Esophagus muscularis mucosa (tissue), 4 donors: ENCODE measurements at regions not wholly inside any gene's neighbourhood (a gene's known extent, or its start where the extent isn't known, plus 50 kb on each side); places are given as distances from the start of the nearest gene placed in this dataset.

ENCODE experiments used
- DNase-seq: peaks from one replicate; pipeline ENCODE4 v3.0.0-alpha.2; 2017; ENCODE audit errors: extremely low spot score
- H3K27ac ChIP-seq, 4 donors: fragments of 200-600 bp; sonication (generic); replicated peaks in 1 of 4; 1 replicate in 3 of 4; 2 replicates in 1 of 4; pipeline ENCODE4 v1.5.1; 2016 to 2019; ENCODE audit warnings: mild to moderate bottlenecking in 1 of 4
- H3K27me3 ChIP-seq, 4 donors: fragments of 200-600 bp; sonication (generic); one replicate each; pipeline versions ENCODE4 v1.5.1 to v1.6.0; 2016 to 2019
- H3K36me3 ChIP-seq, 4 donors: fragments of 200-600 bp; sonication (generic); one replicate each; pipeline ENCODE4 v1.5.1; 2016 to 2019
- H3K4me1 ChIP-seq, 4 donors: fragments of 200-600 bp; sonication (generic); one replicate each; pipeline ENCODE4 v1.5.1; 2016 to 2019
- H3K4me3 ChIP-seq, 4 donors: fragments of 200-600 bp; sonication (generic); 1 replicate in 2 of 4; 2 replicates in 2 of 4; pipeline ENCODE4 v1.5.1; 2016 to 2019; ENCODE audit warnings: mild to moderate bottlenecking in 4 of 4, moderate library complexity in 1 of 4
- H3K9me3 ChIP-seq, 4 donors: fragments of 200-600 bp; sonication (generic); 1 replicate in 3 of 4; 2 replicates in 1 of 4; pipeline ENCODE4 v1.5.1; 2016 to 2019
- EP300 ChIP-seq: sonication (generic); formaldehyde crosslinking; IDR thresholded peaks from one replicate; pipeline ENCODE4 v1.6.1; 2017; ENCODE audit warnings: antibody characterized with exemption
- POLR2A ChIP-seq: fragments of 450-650 bp; IDR thresholded peaks from one replicate; pipeline ENCODE4 v1.6.1; 2017; ENCODE audit warnings: antibody characterized with exemption, moderate library complexity, mild to moderate bottlenecking, low read depth
- POLR2AphosphoS5 ChIP-seq, 2 donors: sonication (generic); formaldehyde crosslinking; IDR thresholded peaks; one replicate each; pipeline ENCODE4 v1.6.1; 2017; ENCODE audit warnings: antibody characterized with exemption in 2 of 2
- WGBS: methylation state at CpG from one replicate; pipeline ENCODE4 v1.1.5; 2018; 5-methylcytosine and 5-hydroxymethylcytosine counted together
- intact Hi-C: fragments of 100-400 bp; cut with DNase I; formaldehyde crosslinking; loops from one replicate; pipeline ENCODE4 v1.15.1; 2023
- TF ChIP-seq, protein P1 (sequence below), 3 experiments: fragments of 200-600 bp in 2 of 3; fragments of 450-650 bp in 1 of 3; sonication (generic) in 2 of 3; IDR thresholded peaks; one replicate each; pipeline ENCODE4 v1.5.1; 2017 to 2019; ENCODE audit warnings: antibody characterized with exemption in 3 of 3, mild to moderate bottlenecking in 2 of 3, moderate library complexity in 1 of 3

- TF ChIP-seq, protein P1, sequence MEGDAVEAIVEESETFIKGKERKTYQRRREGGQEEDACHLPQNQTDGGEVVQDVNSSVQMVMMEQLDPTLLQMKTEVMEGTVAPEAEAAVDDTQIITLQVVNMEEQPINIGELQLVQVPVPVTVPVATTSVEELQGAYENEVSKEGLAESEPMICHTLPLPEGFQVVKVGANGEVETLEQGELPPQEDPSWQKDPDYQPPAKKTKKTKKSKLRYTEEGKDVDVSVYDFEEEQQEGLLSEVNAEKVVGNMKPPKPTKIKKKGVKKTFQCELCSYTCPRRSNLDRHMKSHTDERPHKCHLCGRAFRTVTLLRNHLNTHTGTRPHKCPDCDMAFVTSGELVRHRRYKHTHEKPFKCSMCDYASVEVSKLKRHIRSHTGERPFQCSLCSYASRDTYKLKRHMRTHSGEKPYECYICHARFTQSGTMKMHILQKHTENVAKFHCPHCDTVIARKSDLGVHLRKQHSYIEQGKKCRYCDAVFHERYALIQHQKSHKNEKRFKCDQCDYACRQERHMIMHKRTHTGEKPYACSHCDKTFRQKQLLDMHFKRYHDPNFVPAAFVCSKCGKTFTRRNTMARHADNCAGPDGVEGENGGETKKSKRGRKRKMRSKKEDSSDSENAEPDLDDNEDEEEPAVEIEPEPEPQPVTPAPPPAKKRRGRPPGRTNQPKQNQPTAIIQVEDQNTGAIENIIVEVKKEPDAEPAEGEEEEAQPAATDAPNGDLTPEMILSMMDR (IDR thresholded peaks at IDR 0.05), result no peak
- TF ChIP-seq POLR2AphosphoS5 (IDR thresholded peaks at IDR 0.05), result no peak
- TF ChIP-seq EP300, result no peak
- TF ChIP-seq POLR2A, result no peak
- Histone ChIP-seq H3K9me3 (no peaks in the 10 kb centered on the region), H3K4me1 (peaks cover 44 to 98% (median 88%) of the 10 kb centered on the region in 4 donors), H3K4me3 (no peak overlapping the region), H3K27ac (peak overlapping the region in 3 of 4 donors; percentile 62 to 73 (median 72)), H3K27me3 (no peaks in the 10 kb centered on the region), H3K36me3 (no peaks in the 10 kb centered on the region)
- DNase-seq, result no peak
- 97% methylated on average over 5 of the region's 8 CpGs for WGBS
- intact Hi-C loops, result no loop called here
These were observed 237.8 kb upstream of the GSE1 start for GRCh38 chr16:85375282-85375681.

- TF ChIP-seq, protein P1 (IDR thresholded peaks at IDR 0.05), result no peak
- TF ChIP-seq POLR2AphosphoS5 (IDR thresholded peaks at IDR 0.05) (peak in 1 of 2 donors; percentile 28), EP300 (no peak)
- intact Hi-C loops, result no loop called here
- H3K36me3 ChIP-seq, result no peaks in the 10 kb centered on the region
- H3K4me1 ChIP-seq, result peaks cover 32 to 93% (median 86%) of the 10 kb centered on the region in 4 donors
- 62% methylated on average over 24 of the region's 29 CpGs for WGBS
- no peak overlapping the region for H3K4me3 ChIP-seq
- peak overlapping the region; percentile 58 to 73 (median 67) for H3K27ac ChIP-seq
- DNase-seq, result no peak
- no peaks in the 10 kb centered on the region for H3K27me3 ChIP-seq
- H3K9me3 ChIP-seq, result no peaks in the 10 kb centered on the region
These were observed 236.6 kb upstream of the GSE1 start for GRCh38 chr16:85376292-85377095.

- Histone ChIP-seq H3K9me3 (no peaks in the 10 kb centered on the region), H3K4me3 (no peak overlapping the region), H3K27ac (peak overlapping the region in 1 of 4 donors; percentile 15), H3K27me3 (no peaks in the 10 kb centered on the region), H3K4me1 (peaks cover 39 to 94% (median 86%) of the 10 kb centered on the region in 4 donors), H3K36me3 (no peaks in the 10 kb centered on the region)
- intact Hi-C loops, result no loop called here
- TF ChIP-seq POLR2A (no peak), EP300 (no peak), POLR2AphosphoS5 (IDR thresholded peaks at IDR 0.05) (no peak)
- TF ChIP-seq, protein P1 (IDR thresholded peaks at IDR 0.05), result no peak
- no peak for DNase-seq
- WGBS, result 58% methylated on average over 9 of the region's 16 CpGs
These were observed 235.6 kb upstream of the GSE1 start for GRCh38 chr16:85377388-85378144.

DNA sequence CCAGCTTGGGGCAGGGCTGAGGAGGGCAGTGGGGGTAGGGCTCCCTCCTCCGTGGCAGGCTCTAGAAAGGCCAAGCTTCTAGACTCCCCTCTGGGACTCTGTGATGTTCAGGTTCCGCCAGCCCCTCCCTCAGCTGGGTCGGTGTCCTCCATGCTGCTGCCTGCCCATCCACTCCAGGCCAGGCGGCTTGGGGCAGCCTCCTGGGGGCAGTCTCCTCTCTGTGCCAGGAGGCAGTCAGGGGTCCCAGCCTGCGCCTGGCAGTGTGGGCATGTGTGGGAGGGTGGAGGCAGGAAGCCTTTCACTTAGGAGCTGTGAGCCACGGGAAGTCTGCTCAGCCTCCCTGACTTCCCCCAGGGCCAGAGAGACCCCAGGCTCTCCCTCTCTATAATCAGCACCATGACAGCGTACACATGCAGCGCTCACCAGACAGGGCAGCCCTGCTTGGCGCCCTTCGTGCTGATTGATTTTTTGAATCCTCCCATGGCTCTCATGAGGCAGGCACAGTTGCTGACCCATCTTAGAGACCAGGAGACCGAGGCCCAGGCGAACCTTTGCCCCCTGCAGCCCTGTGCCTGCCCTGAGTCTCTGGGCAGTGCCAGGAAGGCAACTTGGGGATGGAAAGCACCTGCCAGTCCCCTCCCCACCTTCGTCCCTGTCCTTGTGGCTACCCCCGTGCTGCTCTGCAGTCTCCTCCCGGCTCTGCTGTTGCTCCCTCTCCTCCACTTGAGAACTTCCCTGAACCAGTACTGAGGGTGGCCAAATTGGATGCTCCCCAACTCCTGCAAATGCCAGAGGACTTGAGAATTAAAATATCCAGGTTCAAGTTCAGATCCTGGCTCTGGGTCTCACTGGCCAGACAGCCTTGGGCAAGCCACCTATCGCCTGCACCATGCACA is 234.7 kb upstream of the GSE1 start:
- H3K36me3 ChIP-seq, result no peaks in the 10 kb centered on the region
- 93% methylated on average over 13 of the region's 16 CpGs for WGBS
- H3K27ac ChIP-seq, result peak overlapping the region in 1 of 4 donors; percentile 15
- H3K27me3 ChIP-seq, result no peaks in the 10 kb centered on the region
- no peaks in the 10 kb centered on the region for H3K9me3 ChIP-seq
- intact Hi-C loops, result no loop called here
- peaks cover 39 to 90% (median 78%) of the 10 kb centered on the region in 4 donors for H3K4me1 ChIP-seq
- H3K4me3 ChIP-seq, result no peak overlapping the region
- TF ChIP-seq EP300 (no peak), POLR2AphosphoS5 (IDR thresholded peaks at IDR 0.05) (no peak), POLR2A (no peak)
- TF ChIP-seq, protein P1 (IDR thresholded peaks at IDR 0.05), result no peak
- DNase-seq, result no peak
